HG02884 (cell line): ENCODE measurements at regions not wholly inside any gene's neighbourhood (a gene's known extent, or its start where the extent isn't known, plus 50 kb on each side); places are given as distances from the start of the nearest gene placed in this dataset.

Experiments used
- ATAC-seq: cut with Tn5 transposase; IDR thresholded peaks from one replicate; pipeline ENCODE4 v1.9.1; 2021; ENCODE audit warnings: mild to moderate bottlenecking, moderate library complexity; ENCODE audit not compliant: unreplicated experiment

DNA sequence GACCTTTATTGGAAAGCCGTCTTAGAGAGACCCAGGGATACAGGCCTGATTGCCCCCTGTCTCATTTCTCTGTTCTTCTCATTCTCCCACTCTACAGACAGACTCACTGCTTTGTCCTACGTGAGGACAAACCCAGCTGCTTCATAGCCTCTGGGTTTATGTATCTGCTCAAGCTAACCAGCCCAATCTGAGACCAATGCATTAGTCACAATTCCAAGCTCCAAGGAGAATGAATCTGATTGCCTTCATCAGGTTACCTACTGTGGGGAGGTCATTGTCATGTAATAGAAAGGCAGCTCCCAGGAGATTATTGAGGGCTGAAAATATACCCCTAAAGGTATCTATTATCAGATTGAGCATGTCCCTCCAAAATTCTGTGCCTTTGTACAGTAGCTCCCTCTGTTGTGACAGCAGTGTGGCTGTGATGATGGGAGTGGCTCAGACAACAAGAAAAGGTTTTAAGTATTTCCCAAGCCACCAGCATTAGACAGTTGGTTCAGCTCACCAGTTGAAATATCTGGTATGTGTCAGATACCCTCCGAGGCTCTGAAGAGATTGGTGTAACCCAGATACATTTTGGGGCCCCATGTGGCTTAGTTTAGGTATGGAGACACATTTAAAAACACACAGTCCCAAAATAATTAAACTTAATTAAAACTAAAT, 123.1 kb upstream of the EEPD1 start:
- no peak for ATAC-seq

DNA sequence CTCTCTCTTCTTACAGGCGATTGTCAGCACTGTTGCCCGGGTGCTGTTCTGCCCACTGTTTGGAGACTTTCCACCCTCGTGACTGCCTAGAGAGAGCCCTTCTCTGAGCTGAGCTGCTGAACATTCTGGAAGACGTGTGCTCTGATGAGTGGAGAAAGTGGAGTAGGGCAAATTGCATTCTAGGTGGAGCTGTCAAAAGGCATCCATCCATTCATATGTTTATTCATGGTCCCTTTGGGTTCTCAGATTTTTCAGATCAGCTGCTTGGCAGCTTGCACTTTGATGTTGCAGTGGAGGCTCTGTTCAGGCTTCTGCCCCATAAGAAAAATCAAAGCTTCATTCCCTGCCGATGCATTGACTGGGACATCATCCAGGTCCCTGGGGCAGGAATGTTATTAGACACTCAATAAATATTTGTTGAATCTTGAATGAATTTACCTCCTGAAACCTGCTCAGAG, 120.7 kb upstream of the EEPD1 start:
- ATAC-seq = no peak

DNA sequence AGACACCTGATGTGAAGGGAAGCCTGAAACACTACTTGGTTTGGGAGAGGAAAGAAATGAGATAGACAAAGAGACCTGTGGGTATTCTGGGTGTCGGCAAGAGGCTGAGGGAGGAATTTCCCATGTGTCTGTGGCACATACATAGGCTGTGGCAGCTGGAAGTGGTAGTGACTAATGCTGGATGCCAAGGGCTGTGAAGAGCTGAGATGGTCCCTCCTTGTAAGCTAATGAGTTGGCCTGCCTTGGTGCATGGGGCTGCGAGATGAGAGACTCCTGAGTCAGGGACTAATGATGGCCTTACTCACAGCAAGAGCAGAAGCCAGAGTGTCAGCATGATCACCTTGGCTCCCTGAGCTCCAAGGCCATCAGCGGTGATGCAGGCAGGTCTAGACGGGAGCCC, 119.0 kb upstream of the EEPD1 start:
- no peak for ATAC-seq

DNA sequence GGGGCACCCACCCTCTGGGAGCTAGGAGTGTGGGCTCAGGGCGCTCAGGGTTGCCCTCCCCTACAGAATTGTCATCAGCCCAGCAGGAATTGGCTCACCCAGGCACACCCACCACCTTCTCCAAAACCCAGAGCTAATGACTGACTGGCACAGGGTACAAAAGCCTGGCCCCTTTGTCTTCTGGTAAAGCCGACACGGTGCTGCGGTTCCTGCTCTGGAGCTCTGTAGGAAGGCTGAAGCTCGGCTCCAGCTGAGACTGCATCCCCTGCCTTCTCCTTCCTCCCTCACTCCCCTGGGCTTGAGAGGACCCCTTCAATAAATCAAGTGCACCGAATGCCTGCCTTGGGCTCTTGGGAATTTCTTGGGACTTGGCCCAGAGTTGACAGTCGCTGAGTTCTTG, 117.9 kb upstream of the EEPD1 start:
- no peak for ATAC-seq

DNA sequence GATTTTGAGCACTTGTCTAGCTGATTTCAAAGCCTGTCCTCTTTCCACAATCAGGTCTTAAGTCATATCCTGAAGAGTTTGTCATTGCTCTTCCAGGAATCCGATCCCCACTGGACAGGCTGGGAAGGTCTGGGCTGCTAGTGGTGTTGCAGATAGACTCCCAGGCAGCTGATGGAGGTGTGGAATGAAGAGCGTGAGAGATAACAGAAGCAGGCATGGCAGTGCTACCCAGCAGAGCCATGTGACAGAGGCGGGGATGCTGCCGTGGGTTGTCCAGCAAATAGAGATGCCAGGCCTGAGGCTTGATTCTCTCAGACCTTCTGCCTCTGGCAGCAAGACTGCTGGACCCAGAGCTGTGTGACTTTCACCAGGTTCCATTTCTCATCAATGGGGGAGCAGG, 116.5 kb upstream of the EEPD1 start:
- no peak for ATAC-seq

DNA sequence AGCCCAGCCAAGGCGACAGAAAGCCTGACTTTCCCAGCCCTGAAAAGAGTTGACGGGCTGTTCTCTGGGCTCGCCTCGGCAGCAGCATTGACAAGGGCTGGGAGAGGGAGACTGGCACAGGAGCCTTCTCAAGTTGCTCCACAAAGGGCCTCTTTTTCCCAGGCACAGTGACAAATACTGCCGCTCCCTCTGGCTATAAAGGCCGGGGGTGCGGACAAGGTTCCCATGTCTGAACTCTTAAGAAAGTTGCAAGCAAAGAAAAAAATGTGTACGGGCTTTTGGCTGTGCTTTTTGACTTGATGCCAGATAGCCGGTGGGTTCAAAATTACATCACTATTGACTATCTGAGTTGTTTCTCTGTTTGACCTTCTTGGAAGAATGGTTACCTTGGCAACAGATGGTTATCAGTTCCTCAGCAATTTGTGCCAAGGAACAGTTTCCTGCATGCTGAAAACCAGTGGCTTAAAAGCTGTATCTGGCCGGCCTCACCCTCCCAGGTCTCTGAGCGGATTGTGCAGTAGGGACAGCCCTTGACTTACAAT, 115.9 kb upstream of the EEPD1 start:
- ATAC-seq = no peak

DNA sequence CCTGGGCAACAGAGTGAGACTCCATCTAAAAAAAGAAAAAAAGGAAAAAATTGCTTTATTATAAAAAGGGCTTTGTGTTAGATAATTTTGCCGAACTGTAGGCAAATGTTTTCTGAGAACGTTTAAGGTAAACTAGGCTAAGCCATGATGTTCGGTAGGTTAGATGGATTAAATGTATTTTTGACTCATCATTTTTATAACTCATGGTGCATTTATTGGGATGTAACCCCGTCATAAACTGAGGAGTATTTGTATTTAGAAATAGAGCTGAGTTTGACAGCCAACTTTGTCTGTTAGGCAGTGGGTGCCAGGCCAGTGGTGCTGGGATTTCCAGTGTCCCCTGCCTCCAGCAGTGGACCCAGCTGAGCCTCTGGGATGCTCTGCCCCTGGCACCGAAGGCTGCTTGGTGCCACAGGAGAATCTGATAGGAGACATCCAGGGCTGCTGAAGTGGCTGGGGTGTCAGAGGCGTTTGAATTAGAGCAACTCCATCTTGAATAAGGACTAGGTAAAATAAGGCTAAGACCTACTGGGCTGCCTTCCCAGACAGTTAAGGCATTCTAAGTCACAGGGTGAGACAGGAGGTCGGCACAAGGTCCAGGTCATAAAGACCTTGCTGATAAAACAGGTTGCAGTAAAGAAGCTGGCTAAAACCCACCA, 114.9 kb upstream of the EEPD1 start:
- ATAC-seq = no peak

DNA sequence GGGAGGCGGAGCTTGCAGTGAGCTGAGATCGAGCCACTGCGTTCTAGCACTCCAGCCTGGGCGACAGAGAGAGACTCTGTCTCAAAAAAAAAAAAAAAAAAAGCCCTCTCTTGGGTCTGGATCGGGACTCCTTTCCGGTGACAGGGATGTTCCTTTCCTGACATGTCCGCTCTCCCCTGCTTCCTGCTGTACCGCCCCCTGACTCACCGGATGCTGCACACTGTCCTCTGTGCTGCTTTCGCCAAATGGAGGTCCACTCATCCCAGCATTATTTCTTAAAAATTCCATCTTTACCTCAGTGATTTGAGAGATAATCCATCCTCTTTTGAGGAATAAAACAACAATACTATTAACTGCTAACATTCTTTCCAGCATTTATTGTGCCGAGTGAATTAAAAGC, 113.8 kb upstream of the EEPD1 start:
- ATAC-seq = no peak

DNA sequence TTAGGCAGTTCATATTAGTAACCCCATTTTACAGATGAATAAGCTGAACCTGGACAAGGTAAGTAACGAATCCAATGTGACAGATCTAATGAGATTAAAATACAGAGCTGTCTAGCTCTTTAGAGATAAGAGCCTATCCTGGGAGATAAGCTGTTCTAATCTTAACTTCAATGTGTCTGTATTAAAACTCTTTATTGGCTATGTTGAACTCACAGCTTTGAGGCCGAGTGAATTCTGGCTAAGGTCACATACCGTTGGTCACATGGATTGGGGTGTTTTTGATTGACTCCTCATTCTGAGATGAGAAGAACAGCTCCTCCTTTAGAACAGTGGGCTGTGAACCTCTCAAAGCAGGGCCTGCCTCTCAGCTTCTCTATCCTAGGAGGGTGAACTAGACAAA, 113.4 kb upstream of the EEPD1 start:
- no peak for ATAC-seq

DNA sequence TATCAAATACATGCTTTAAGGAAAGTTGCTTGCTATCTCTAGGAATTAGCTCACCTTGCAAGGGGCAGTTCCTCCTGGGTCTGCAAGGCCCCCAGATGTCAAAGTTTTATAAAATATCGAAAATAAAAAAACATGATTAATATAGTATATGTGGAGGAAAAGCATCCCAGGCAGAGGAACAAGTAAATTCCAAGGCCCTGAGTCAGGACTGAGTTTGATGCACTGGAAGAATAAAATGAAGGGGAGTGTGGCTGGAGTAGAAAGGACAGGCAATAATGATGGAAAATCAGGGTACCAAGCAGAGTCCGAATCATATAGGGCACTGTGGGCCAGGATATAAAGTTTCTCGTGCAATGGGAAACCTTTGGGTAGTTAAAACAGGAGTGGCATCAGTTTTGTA, 112.4 kb upstream of the EEPD1 start:
- no peak for ATAC-seq

DNA sequence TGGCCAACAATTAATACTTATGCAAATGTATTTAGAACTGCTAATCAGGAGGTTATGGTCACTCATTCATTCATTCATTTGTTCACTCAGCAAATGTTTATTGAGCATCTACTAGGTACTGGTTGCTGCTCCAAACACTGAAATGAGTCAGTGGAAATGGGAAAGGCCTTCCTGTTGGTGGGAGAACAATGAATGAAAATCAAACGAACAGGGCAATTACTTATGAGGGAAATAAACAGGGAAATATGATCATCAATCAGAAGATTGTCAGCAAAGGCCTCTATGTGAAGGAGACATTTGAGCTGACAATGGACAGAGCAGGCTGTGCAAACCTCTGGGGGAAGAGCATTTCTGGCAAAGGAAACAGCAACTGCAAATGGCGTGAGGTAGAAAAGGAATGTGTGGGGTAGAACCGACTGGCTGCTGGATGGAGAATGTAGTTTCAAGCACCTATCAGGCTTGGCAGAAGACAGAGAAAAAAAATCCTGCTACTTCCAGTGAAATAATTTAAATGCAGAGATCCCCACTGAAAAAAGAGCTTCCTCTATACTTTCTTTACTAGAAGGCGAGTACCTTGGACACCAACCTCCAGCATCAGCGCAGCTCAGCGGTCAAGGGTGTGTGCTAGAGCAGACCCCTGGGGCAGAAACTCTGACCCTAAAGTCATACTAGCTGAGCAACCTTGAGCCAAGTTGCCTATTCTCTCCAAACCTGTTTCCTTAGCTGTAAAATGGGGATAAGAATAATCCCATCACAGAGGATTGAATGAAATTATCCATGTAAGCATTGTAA, 108.8 kb upstream of the EEPD1 start:
- ATAC-seq = no peak

DNA sequence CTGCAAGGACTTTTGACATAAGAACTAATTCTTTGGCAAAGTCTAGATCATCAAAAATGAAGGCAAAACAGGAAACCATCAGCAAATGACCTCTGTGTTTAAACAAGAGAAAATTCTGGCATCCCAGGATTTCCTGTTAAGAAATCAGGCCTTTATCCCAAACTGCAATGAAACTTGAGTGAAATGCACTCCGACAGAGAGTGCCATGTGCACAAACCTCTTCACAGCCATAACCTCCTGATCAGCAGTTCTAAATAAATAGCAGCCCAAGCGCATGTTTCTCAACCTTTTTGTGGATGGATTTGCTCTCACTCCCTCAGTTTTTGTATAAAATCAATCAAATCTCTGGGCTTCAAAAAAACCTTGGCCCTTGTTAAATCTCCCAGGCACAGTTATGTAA, 107.7 kb upstream of the EEPD1 start:
- no peak for ATAC-seq

DNA sequence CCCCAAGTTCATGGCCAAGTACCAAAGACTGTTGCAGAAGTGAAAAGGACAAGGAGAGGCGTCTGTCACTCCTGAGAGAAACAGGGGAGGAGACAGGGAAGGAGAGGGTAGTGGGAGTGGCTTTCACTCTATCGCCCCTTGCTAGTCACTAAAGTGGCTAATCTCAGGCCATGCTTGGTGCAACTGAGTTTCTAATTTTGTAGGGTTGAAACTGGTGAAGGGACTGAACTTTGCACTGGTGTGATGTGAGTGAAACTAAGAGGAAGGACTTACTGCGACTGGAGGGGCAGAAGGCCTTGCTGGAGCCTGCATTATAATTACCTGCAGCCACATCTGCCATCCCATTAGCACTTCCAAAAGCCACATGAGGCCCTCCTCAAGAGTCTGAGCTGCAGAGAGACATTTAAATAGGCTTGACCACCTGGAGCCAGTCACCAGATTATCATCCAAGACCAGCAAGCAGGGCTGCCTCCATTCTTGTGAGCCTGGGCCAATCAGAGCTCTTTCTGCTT, 107.2 kb upstream of the EEPD1 start:
- ATAC-seq = no peak

DNA sequence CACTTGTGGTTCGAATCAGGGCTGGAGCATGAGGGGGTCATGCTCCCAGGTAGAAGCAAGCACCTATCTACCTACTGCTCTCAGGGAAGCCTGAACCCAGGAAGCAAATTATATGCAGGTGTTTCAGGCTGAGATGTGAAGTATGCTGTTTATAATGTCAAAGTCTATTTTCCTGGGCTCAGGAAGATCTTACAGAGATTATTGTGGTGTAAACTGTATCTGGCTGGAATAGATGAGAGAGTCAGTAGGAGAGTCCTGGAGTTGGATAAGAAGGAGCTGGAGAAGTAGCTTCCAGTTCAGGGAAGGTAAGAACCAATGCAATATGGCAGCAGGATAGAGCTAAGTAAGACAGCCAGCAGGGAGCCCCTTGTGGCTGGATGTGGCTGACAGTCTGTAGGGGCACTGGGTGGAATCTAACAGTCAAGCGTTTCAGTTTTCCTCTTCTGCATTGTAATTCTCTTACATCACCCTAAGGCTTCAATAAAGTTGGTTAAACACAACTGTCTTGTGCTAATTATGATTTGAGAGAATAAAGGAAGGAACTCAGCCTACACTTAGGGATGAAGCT, 105.9 kb upstream of the EEPD1 start:
- ATAC-seq = no peak

DNA sequence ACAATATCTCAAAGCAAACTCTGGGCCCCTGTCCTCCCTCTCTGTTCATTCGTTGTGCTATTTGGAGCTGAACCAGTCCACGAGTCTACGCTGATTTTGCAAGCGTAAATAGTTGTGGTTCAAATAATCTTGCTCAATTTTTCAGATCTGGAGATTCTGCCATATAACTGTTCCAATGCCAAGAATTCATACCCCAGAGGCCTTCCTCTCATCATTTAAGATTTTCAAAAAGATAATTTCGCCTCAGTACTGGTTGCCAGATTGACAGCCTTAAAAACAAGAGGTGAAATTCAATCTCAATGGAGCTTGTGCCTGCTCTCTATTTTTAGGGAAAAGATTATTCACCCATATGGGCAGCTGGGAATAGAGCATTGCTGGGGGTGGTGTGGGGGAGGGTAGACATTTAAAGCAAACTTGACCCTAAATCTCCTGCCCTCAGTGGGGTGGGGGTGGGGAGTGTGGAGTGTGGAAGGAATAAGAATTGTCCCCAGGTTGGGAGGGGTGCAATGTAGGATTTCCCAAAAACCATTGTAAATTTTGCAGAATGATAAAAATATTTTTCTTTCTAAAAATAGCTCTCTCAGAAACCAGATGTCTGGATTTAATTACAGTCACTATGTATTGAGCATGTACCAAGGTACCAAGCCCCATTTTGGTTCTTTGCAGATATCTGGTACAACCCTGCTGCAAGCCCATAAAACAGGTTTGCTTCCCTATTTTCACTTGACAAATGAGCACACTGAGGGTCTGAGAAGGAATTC, 104.7 kb upstream of the EEPD1 start:
- ATAC-seq = no peak

DNA sequence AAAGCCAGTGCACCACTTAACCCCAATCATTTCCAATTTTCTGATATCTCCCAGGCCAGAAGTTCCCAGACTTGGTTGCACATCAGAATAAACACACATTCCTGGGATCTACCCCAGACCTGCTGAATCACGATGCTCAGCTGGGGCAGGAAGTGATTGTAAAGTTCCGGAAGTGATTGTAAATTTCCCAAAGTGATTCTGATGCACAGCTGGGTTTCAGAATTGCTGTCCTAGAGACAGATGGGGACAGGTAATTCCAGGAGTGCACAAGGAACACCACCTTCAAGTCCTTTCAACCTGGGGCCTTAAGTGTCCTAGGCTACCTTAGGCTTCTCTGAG, 104.2 kb upstream of the EEPD1 start:
- no peak for ATAC-seq

DNA sequence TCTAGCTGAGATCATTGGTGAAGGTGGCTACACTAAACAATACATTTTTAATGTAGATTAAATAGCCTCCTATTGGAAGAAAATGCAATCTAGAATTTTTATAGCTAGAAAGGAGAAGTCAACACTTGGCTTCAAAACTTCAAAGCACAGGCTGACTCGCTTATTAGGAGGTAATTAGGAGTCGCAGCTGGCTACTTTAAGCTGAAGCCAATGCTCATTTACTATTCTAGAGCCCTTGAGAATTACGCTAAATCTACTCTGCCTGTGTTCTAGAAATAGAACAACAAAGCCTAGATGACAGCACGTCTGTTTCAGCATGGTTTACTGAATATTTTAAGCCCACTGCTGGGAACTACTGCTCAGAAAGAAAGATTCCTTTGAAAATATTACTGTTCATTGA, 101.6 kb upstream of the EEPD1 start:
- ATAC-seq = no peak

DNA sequence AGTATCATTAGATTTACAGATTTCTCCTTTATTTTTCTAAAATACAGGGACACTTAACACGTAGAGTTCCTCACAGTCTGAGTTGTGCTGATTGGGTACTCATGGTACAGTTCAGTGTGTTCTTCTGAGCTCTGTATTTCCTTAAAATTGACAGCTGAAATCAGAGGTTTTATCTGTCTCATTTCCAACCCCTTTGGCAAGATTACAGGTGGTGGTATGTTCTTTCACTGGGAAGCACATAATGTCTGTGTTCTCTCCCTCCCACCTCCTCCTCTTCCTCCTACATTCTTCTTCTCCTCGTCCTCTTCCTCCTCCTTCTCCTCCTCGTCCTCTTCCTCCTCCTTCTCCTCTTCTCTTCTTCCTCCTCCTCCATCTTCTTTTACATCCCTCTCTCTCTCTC, 99.5 kb upstream of the EEPD1 start:
- no peak for ATAC-seq

DNA sequence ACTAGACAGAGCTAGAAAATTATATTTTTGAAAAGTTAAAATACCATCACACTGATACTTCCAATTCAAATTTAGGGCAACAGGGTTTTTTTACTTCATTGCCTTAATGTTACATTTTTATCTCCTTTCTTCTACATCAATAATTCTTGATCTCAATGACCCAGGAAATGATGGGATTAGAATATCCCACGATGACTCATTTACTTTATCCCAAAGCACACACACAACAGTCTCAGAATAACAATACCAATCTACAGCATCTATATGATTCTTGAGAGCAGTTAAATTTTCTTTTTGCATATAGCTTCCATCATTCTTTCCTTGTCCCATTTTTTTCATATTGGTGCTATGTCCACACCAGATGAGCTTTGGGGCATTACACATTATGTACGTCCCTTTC, 98.4 kb upstream of the EEPD1 start:
- no peak for ATAC-seq

DNA sequence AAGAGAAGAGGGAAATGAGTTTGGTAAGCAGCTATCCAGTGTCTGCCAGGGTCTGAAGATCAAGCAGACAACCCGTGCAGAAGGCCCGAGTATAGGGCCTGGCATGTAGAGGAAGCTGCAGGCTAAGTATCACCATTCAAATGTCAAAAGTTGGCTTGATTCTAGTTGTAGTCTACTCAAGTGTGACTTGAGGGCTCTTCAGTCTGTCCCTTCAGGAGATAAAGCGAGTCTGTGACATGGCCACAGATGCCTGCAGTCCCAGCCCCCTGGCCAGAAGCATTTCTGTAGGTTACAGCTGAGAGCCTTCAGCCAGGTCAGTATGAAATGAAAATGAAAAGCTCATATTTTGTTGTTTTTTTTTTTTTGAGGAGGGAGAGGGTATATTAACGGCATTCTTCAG, 97.8 kb upstream of the EEPD1 start:
- no peak for ATAC-seq

DNA sequence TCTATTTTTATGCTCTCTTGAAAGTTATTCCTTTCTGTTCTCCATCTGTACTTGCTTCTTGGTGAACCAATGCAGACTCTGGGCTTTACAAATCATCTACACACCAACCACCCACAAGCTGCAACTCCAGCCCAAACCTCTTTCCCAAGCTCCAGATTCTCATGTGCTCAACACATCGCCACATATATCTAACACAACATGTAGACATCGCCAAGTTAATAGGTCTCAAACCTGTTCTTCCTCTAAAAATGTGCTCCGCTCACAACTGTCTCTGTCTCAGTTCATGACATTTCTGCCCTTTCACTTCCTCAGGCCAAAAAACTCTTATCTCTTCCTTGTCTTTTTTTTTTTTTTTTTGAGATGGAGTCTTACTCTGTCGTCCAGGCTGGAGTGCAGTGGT, 95.7 kb upstream of the EEPD1 start:
- ATAC-seq = peak; percentile 56
